ENCODE measurements at regions not wholly inside any gene's neighbourhood (a gene's known extent, or its start where the extent isn't known, plus 50 kb on each side); places are given as distances from the start of the nearest gene placed in this dataset.

- Mint-ChIP-seq H3K9me3 (no peaks in the 10 kb centered on the region; a peak in 1 of 5 replicates), H3K27ac (no peak overlapping the region), H3K4me1 (peaks cover 10% of the 10 kb centered on the region in 2 experiments), H3K27me3 (ENCODE audit: low read depth) (no peaks in the 10 kb centered on the region), H3K36me3 (ENCODE audit: insufficient read depth in 1 of 3, low read depth in 3 of 3) (no peaks in the 10 kb centered on the region; a peak in 1 of 7 replicates), H3K4me3 (no peak overlapping the region)
- H4K8ac ChIP-seq (replicated peaks; ENCODE audit: insufficient read length, low read depth, low read length), result no peak overlapping the region
- H3K23me2 ChIP-seq (ENCODE audit: insufficient read length, low read depth, low read length, poor library complexity, severe bottlenecking), result no peaks in the 10 kb centered on the region
- no peak overlapping the region for H2AK5ac ChIP-seq (ENCODE audit: insufficient read length, low read length)
- H3K23ac ChIP-seq (ENCODE audit: insufficient read length, low read depth, low read length), result no peak overlapping the region
- no peak overlapping the region for H4K5ac ChIP-seq (ENCODE audit: insufficient read length, low read depth, low read length)
- H3K27me3 ChIP-seq (ENCODE audit: insufficient read depth, low read length), result no peaks in the 10 kb centered on the region
- no peak overlapping the region for H3K4me2 ChIP-seq (ENCODE audit: insufficient read depth, insufficient read length, low read length)
- H2BK15ac ChIP-seq (ENCODE audit: low read depth, low read length), result no peak overlapping the region
- no peaks in the 10 kb centered on the region for H3K9me3 ChIP-seq (ENCODE audit: control insufficient read depth, low read depth, low read length)
- H3K79me1 ChIP-seq (ENCODE audit: insufficient read depth, low read depth, low read length, poor library complexity, severe bottlenecking), result no peaks in the 10 kb centered on the region
- H2BK5ac ChIP-seq (ENCODE audit: insufficient read length, low read length), result no peak overlapping the region
- H4K20me1 ChIP-seq (ENCODE audit: control insufficient read depth, insufficient read depth, insufficient read length), result no peaks in the 10 kb centered on the region
- H3K27ac ChIP-seq (ENCODE audit: insufficient read length, low read depth, low read length), result no peak overlapping the region
- H2BK120ac ChIP-seq (ENCODE audit: low read depth, low read length, poor library complexity, severe bottlenecking), result no peak overlapping the region
- no peak overlapping the region for H4K91ac ChIP-seq (ENCODE audit: insufficient read length, low read depth, low read length)
- H3K4me1 ChIP-seq (ENCODE audit: insufficient read depth, low read length), result no peaks in the 10 kb centered on the region
- no peak overlapping the region for H3K9ac ChIP-seq (ENCODE audit: extremely low read depth, insufficient read length, low read length)
- no peak overlapping the region for H3K14ac ChIP-seq (ENCODE audit: insufficient read depth, low read length)
- H3K4ac ChIP-seq (ENCODE audit: low read depth, low read length), result no peak overlapping the region
- no peak overlapping the region for H3K18ac ChIP-seq (ENCODE audit: insufficient read length, low read depth, low read length)
- TF ChIP-seq CTCF (conservative IDR thresholded peaks at IDR 0.05), result no peak
- H3K79me2 ChIP-seq (ENCODE audit: insufficient read depth, low read length), result no peaks in the 10 kb centered on the region
- H3K56ac ChIP-seq (ENCODE audit: insufficient read length, low read depth, low read length), result no peak overlapping the region
- no CpG with 5 or more reads among the region's 2 CpGs for WGBS (ENCODE audit: extremely low coverage, insufficient read length, low lambda C conversion rate)
- no peak overlapping the region for H3T11ph ChIP-seq (ENCODE audit: low read length)
- no peak for DNase-seq
- no peak overlapping the region for H2BK20ac ChIP-seq (ENCODE audit: low read depth, low read length, poor library complexity, severe bottlenecking)
- H2AFZ ChIP-seq (ENCODE audit: low read length), result no peak overlapping the region
- H2BK12ac ChIP-seq (ENCODE audit: insufficient read length, low read depth, low read length), result no peak overlapping the region
Measured at GRCh38 chr12:71281425-71281824, 123.6 kb upstream of the TSPAN8 start.
